OCI-LY7 (cell line): ENCODE measurements at regions not wholly inside any gene's neighbourhood (a gene's known extent, or its start where the extent isn't known, plus 50 kb on each side); places are given as distances from the start of the nearest gene placed in this dataset.
A peak's percentile ranks its signal among the peaks of the same experiment; 100 is the strongest.
"Not testable (repeated sequence)": the region's sequence is repeated elsewhere in the genome, so short reads cannot be mapped to it uniquely, and the experiment has no call there.

ENCODE experiments used
- BruUV-seq: library from RNA; stranded (reverse); fragments of 400-500 nt; replicated peaks from 2 replicates; lab custom pipeline; 2021; lab: Mats Ljungman, UMichigan
- CTCF ChIA-PET: fragments of 300-600 bp; sonication (Branson Sonifier 250); formaldehyde crosslinking; loops from one replicate; lab custom pipeline; 2022; ENCODE audit warnings: antibody characterized with exemption; ENCODE audit not compliant: unreplicated experiment; lab: Charles Lee
- POLR2A ChIA-PET: fragments of 300-600 bp; sonication (Branson Sonifier 250); formaldehyde crosslinking; loops from one replicate; lab custom pipeline; 2022; ENCODE audit warnings: antibody characterized with exemption; lab: Charles Lee
- DNase-seq: peaks from one replicate; pipeline ENCODE4 v3.0.0-alpha.2; 2015; ENCODE audit warnings: low spot score
- H2AFZ ChIP-seq: fragments of 200-600 bp; sonication (generic), shearing (Covaris generic); 2 replicates; pipeline ENCODE4 v1.6.1; 2014; ENCODE audit warnings: mild to moderate bottlenecking, antibody characterized with exemption, low read length, moderate library complexity
- H3K27ac ChIP-seq: fragments of 200-600 bp; sonication (generic); 2 replicates; pipeline ENCODE4 v1.5.1; 2014; ENCODE audit warnings: mixed run types, low read depth, mild to moderate bottlenecking, moderate library complexity, low read length, inconsistent platforms; ENCODE audit not compliant: poor library complexity, severe bottlenecking
- H3K36me3 ChIP-seq: fragments of 200-600 bp; sonication (generic); 2 replicates; pipeline ENCODE4 v1.6.1; 2014; ENCODE audit warnings: mild to moderate bottlenecking, antibody characterized with exemption, low read length, moderate library complexity, mixed read lengths; ENCODE audit not compliant: insufficient read depth
- H3K4me1 ChIP-seq: fragments of 200-600 bp; sonication (generic); 2 replicates; pipeline ENCODE4 v1.5.1; 2014; ENCODE audit warnings: mild to moderate bottlenecking, low read length; ENCODE audit not compliant: insufficient read depth, poor library complexity, severe bottlenecking
- H3K4me2 ChIP-seq: fragments of 200-600 bp; sonication (generic); 2 replicates; pipeline ENCODE4 v1.6.1; 2014; ENCODE audit warnings: mild to moderate bottlenecking, low read length
- H3K4me3 ChIP-seq: fragments of 200-600 bp; sonication (generic); 2 replicates; pipeline ENCODE4 v1.5.1; 2014; ENCODE audit warnings: mild to moderate bottlenecking, low read depth, low read length; ENCODE audit not compliant: poor library complexity, severe bottlenecking
- H3K79me2 ChIP-seq: fragments of 200-600 bp; sonication (generic); 2 replicates; pipeline ENCODE4 v1.6.1; 2016; ENCODE audit warnings: low read depth, mild to moderate bottlenecking, low read length, moderate library complexity, mixed read lengths; ENCODE audit not compliant: insufficient read depth
- H3K9me2 ChIP-seq: fragments of 200-600 bp; sonication (generic); 2 replicates; pipeline ENCODE4 v1.6.1; 2016; ENCODE audit warnings: mild to moderate bottlenecking, low read length, mixed read lengths; ENCODE audit not compliant: insufficient read depth
- H3K9me3 ChIP-seq: fragments of 200-600 bp; sonication (generic); 2 replicates; pipeline ENCODE4 v1.6.1; 2014; ENCODE audit warnings: mild to moderate bottlenecking, mixed run types, low read length, mixed read lengths
- H4K20me1 ChIP-seq: fragments of 200-600 bp; sonication (generic); 2 replicates; pipeline ENCODE4 v1.6.1; 2014; ENCODE audit warnings: mild to moderate bottlenecking, antibody characterized with exemption, low read length, moderate library complexity, mixed read lengths; ENCODE audit not compliant: insufficient read depth
- EZH2phosphoT487 ChIP-seq: fragments of 200-600 bp; sonication (generic); IDR thresholded peaks from 2 replicates; pipeline ENCODE4 v1.6.1; 2018; ENCODE audit warnings: low read depth, borderline replicate concordance, mild to moderate bottlenecking, mixed run types, antibody characterized with exemption, low read length, moderate library complexity, mixed read lengths
- intact Hi-C: fragments of 100-400 bp; cut with micrococcal nuclease; formaldehyde crosslinking; loops from one replicate; pipeline ENCODE4 v1.10.0; 2022; ENCODE audit not compliant: unreplicated experiment
- TF ChIP-seq, protein P1 (sequence below): fragments of 200-600 bp; sonication (generic); conservative IDR thresholded peaks from 2 replicates; pipeline ENCODE4 v1.5.1; 2014; ENCODE audit warnings: mild to moderate bottlenecking, antibody characterized with exemption, low read length, moderate library complexity, mixed read lengths

- TF ChIP-seq EZH2phosphoT487, result no peak
- TF ChIP-seq, protein P1, sequence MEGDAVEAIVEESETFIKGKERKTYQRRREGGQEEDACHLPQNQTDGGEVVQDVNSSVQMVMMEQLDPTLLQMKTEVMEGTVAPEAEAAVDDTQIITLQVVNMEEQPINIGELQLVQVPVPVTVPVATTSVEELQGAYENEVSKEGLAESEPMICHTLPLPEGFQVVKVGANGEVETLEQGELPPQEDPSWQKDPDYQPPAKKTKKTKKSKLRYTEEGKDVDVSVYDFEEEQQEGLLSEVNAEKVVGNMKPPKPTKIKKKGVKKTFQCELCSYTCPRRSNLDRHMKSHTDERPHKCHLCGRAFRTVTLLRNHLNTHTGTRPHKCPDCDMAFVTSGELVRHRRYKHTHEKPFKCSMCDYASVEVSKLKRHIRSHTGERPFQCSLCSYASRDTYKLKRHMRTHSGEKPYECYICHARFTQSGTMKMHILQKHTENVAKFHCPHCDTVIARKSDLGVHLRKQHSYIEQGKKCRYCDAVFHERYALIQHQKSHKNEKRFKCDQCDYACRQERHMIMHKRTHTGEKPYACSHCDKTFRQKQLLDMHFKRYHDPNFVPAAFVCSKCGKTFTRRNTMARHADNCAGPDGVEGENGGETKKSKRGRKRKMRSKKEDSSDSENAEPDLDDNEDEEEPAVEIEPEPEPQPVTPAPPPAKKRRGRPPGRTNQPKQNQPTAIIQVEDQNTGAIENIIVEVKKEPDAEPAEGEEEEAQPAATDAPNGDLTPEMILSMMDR, result no peak
- no TSS peak for BruUV-seq
Measured at GRCh38 chr7:86366946-86367345, 276.8 kb upstream of the GRM3 start.

DNA sequence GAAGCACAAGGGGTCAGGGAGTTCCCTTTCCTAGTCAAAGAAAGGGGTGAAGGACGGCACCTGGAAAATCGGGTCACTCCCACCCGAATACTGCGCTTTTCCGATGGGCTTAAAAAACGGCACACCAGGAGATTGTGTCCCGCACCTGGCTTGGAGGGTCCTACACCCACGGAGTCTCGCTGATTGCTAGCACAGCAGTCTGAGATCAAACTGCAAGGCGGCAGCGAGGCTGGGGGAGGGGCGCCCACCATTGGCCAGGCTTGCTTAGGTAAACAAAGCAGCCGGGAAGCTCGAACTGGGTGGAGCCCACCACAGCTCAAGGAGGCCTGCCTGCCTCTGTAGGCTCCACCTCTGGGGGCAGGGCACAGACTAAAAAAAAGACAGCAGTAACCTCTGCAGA is 303.3 kb upstream of the GRM3 start:
- POLR2A ChIA-PET, result interaction anchor here (0.8 kb wide), 1 partner anchor 120 kb away, joined by 3 read pairs; no protein-coding TSS in a partner anchor
- H4K20me1 ChIP-seq, H3K36me3 ChIP-seq, DNase-seq, H3K4me1 ChIP-seq, BruUV-seq, intact Hi-C loops, H3K4me2 ChIP-seq, H3K4me3 ChIP-seq, H2AFZ ChIP-seq, H3K79me2 ChIP-seq, H3K9me3 ChIP-seq, H3K27ac ChIP-seq, CTCF ChIA-PET, H3K9me2 ChIP-seq: not testable (repeated sequence)

More at GRCh38 chr7:86366946-86367345, 276.8 kb upstream of the GRM3 start:
- intact Hi-C loops, result no loop called here
- POLR2A ChIA-PET, result interaction anchor here (0.7 to 1.6 kb wide), 8 partner anchors 16 to 268 kb away, joined by 3 to 6 read pairs (median 4); no protein-coding TSS in a partner anchor
- Histone ChIP-seq H3K9me2 (no peaks in the 10 kb centered on the region), H3K4me3 (no peak overlapping the region), H2AFZ (peak overlapping the region; percentile 55; the same call in 1 of the 2 replicates), H3K79me2 (no peaks in the 10 kb centered on the region), H3K27ac (no peak overlapping the region), H3K9me3 (no peaks in the 10 kb centered on the region), H3K4me1 (peaks cover 13% of the 10 kb centered on the region), H3K4me2 (no peak overlapping the region), H4K20me1 (no peaks in the 10 kb centered on the region), H3K36me3 (no peaks in the 10 kb centered on the region)
- CTCF ChIA-PET, result no interaction called here
- no peak for DNase-seq

DNA sequence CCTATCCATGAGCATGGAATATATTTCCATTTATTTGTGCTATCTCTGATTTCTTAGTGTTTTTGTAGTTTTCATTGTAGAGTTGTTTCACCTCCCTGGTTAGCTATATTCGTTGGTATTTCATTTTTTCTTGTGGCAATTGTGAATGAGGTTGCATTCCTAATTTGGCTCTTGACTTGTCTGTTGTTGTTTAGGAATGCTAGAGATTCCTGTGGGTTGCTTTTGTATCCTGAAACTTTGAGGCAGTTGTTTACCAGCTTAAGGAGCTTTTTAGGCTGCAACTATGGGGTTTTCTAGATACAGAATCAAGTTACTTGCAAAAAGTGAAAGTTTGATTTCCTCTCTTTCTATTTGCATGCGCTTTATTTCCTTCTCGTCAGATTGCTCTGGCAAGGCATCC is 304.7 kb upstream of the GRM3 start:
- POLR2A ChIA-PET, result interaction anchor here (1.0 to 1.6 kb wide), 2 partner anchors 18 to 25 kb away, joined by 3 to 15 read pairs; no protein-coding TSS in a partner anchor
- BruUV-seq, result no TSS peak
- H3K36me3 ChIP-seq, result no peaks in the 10 kb centered on the region
- peak overlapping the region; percentile 55; the same call in 1 of the 2 replicates for H2AFZ ChIP-seq
- H3K9me3 ChIP-seq, result no peaks in the 10 kb centered on the region
- no peak overlapping the region for H3K4me3 ChIP-seq
- H3K4me2 ChIP-seq, result no peak overlapping the region
- CTCF ChIA-PET, result no interaction called here
- H3K27ac ChIP-seq, result no peak overlapping the region
- intact Hi-C loops, result no loop called here
- no peak for TF ChIP-seq EZH2phosphoT487
- TF ChIP-seq, protein P1, result no peak
- H3K4me1 ChIP-seq, result no peaks in the 10 kb centered on the region
- H3K79me2 ChIP-seq, result no peaks in the 10 kb centered on the region
- DNase-seq, result no peak
- H3K9me2 ChIP-seq, result no peaks in the 10 kb centered on the region
- H4K20me1 ChIP-seq, result no peaks in the 10 kb centered on the region
